Peyer's patch (tissue), 4 donors: ENCODE measurements at regions not wholly inside any gene's neighbourhood (a gene's known extent, or its start where the extent isn't known, plus 50 kb on each side); places are given as distances from the start of the nearest gene placed in this dataset.

Source experiments
- POLR2A ChIP-seq, 2 donors: fragments of 450-650 bp; IDR thresholded peaks; one replicate each; pipeline ENCODE4 v1.5.1; 2017; ENCODE audit warnings: antibody characterized with exemption in 2 of 2, mild to moderate bottlenecking in 2 of 2, moderate library complexity in 2 of 2
- TF ChIP-seq, protein P1 (sequence below), 6 experiments: fragments of 450-650 bp in 4 of 6; fragments of 200-600 bp in 2 of 6; sonication (generic) in 1 of 6; IDR thresholded peaks; one replicate each; pipeline ENCODE4 v1.5.1; 2017 to 2019; ENCODE audit warnings: antibody characterized with exemption in 6 of 6, mild to moderate bottlenecking in 3 of 6, moderate library complexity in 1 of 6

- no peak for TF ChIP-seq POLR2A (IDR thresholded peaks at IDR 0.05)
- TF ChIP-seq, protein P1, sequence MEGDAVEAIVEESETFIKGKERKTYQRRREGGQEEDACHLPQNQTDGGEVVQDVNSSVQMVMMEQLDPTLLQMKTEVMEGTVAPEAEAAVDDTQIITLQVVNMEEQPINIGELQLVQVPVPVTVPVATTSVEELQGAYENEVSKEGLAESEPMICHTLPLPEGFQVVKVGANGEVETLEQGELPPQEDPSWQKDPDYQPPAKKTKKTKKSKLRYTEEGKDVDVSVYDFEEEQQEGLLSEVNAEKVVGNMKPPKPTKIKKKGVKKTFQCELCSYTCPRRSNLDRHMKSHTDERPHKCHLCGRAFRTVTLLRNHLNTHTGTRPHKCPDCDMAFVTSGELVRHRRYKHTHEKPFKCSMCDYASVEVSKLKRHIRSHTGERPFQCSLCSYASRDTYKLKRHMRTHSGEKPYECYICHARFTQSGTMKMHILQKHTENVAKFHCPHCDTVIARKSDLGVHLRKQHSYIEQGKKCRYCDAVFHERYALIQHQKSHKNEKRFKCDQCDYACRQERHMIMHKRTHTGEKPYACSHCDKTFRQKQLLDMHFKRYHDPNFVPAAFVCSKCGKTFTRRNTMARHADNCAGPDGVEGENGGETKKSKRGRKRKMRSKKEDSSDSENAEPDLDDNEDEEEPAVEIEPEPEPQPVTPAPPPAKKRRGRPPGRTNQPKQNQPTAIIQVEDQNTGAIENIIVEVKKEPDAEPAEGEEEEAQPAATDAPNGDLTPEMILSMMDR (IDR thresholded peaks at IDR 0.05), result no peak
These were observed 457.1 kb downstream of the QKI start for GRCh38 chr6:163871616-163872015.
